HG02870 (cell line): ENCODE measurements at regions not wholly inside any gene's neighbourhood (a gene's known extent, or its start where the extent isn't known, plus 50 kb on each side); places are given as distances from the start of the nearest gene placed in this dataset.
"Not testable (repeated sequence)": the region's sequence is repeated elsewhere in the genome, so short reads cannot be mapped to it uniquely, and the experiment has no call there.

Experiments
- ATAC-seq: cut with Tn5 transposase; IDR thresholded peaks from one replicate; pipeline ENCODE4 v1.9.1; 2021; ENCODE audit warnings: mild to moderate bottlenecking, moderate library complexity; ENCODE audit not compliant: unreplicated experiment

- no peak for ATAC-seq
These were observed 92.8 kb upstream of the MLN start for GRCh38 chr6:33896391-33897188.

GRCh38 chr6:33895988-33896387 is 92.2 kb upstream of the MLN start:
- no peak for ATAC-seq

DNA sequence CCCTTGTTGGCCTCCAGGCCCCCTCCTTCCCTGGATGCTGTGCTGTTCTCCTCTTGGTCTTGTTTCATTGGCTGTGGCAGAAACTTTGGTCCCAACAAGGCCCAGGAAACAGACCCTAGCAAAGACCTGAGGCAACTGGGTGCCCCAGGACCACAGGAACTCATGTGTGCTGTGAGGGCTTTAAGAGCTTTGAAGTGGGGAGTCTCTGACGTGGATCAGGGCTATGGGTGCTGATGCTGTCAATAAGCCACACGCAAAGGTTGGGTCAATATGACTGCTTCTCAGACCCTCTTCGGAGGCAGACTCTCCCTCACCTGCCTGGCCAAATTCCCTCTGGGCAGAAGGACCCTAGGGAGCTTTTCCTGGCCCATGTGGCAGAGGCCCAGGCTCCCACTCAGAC is 91.5 kb upstream of the MLN start:
- ATAC-seq = no peak

- ATAC-seq = no peak
These were observed 90.6 kb upstream of the MLN start for GRCh38 chr6:33894438-33894837.

DNA sequence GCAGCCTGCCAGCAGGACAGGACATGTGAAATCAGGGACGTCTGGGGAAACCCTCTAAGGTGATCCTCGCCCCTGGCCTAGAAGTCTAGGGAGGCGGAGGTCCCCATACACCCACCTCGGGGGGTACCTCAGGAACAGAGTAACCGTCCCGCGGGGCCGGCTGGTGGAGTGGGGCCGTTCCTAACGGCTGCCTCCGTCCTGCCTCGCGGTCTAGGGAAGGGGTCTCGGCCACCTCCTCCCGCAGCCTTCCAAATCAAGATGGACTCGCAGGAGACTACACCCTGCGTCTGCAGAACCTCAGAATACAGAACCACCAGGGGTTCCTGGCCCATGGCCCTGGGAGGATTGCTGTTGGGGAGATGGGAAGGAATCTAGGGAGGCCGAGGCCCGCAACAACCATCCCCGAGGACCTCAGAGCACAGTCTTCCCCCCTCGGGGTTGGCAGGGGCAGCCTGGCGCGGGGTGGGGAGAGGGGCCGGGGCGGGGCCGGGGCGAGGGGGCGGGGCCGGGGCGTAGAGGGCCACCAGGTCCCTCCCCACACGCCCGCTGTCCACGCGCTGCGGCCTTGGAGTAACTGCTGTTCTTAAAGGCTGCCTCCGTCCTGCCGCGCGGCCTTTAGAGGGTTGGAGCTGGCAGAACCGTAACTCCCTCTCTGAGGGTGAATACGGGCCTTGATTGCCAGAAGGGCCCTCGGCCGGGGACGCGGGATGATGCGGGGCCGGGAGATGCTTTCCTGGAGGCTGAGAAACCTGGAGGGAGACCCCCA is 89.0 kb upstream of the MLN start:
- no peak for ATAC-seq

GRCh38 chr6:33888664-33889200 is 84.9 kb upstream of the MLN start:
- ATAC-seq = no peak

- no peak for ATAC-seq
These were observed 84.4 kb upstream of the MLN start for GRCh38 chr6:33888183-33888582.

DNA sequence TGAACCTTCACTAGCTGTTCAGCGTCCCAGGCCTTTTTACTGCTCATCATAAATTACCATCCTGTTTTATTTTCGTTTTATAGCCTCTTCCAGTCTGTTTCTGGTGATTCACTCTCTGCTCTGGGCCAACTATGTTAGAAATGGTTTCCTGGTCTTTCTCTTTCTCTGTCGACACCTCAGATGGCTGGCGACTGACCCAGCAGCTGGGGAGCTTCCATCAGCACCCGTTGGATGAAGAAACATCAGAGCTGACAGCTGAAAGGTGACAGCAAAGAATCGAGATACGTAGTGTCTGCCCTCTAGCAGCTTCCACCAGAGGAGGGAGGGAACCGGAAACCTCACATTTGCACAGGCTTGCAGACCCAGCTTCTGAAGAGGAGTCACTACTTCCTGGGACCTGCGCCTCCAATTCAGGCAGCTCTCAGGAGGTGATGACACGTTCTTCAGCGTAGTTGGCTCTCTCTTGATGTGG is 82.9 kb upstream of the MLN start:
- no peak for ATAC-seq

GRCh38 chr6:33885132-33886057 is 81.6 kb upstream of the MLN start:
- ATAC-seq = no peak

GRCh38 chr6:33883621-33884020 is 79.8 kb upstream of the MLN start:
- ATAC-seq = not testable (repeated sequence)

DNA sequence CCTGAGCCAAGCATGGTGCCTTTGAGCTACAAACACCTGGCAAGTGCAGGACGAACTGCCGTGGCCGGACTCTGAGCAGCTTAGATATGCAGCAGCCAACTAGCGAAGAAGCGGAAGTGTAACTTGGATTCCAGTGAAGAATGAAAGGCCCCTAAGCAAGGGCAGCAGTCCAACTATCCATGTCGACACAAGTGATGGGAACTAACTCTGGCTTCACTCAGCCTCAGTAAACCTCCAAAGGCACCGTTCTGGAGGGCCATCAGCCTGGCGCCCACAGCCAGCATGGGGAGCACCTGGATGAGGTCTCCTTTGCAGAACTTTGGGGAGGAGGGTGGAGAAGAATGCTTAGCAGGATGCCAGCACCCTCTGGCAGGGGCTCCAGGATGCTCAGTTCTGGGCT is 78.4 kb upstream of the MLN start:
- no peak for ATAC-seq

GRCh38 chr6:33880766-33881165 is 77.0 kb upstream of the MLN start:
- no peak for ATAC-seq

DNA sequence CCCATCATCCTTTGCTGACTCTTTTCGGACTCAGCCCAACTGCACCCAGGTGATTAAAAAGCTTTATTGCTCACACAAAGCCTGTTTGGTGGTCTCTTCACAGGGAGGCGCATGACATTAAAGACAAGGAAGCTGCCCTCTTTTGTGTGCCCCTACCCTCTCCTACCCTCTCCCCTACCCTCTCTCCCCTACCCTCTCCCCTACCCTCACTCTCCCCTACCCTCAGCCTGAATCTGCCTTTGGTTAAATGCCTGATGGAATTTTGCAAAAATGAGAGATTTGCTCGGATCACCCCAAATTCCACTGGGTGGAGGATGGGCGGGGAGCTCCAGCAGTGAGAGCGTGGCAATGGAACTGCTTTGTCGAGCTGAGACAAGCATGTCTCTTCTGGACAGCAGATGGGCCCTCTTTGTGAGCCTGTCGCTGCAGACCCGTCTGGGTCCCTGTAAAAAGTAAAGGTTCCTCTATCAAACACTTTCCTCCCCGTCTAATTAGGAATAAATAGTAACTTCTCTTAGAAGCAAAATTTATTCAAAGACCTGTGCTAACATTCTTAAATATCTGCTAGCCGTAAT is 76.4 kb upstream of the MLN start:
- ATAC-seq = no peak

- no peak for ATAC-seq
These were observed 74.8 kb upstream of the MLN start for GRCh38 chr6:33878562-33878961.

DNA sequence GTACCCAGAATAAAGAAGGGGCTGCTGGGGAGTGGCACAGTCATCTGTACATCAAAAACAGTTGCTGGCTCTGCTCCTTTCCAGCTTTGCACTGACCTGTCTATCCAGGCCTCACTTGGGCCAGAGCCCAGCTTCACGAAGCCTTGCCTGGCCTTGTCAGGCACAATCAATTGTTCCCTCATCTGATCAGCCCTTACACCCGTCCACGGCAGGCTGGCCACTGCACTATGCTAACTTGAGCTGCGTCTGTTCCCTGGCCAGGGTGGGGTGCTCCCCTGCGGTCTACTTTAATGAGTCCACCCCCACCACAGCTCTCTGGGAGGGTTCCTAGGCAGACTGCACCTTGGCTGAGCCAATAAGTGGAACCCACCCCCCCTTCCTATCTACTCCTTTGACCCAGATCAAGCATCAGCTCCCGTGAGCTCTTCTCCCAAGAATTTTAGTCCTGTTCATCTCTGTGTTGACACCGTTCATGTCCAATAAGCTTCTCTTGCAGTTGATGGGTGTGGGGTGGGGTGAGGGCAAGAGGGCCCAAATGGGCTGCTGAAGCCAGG is 74.3 kb upstream of the MLN start:
- ATAC-seq = no peak

- no peak for ATAC-seq
These were observed 71.9 kb upstream of the MLN start for GRCh38 chr6:33875696-33876095.

DNA sequence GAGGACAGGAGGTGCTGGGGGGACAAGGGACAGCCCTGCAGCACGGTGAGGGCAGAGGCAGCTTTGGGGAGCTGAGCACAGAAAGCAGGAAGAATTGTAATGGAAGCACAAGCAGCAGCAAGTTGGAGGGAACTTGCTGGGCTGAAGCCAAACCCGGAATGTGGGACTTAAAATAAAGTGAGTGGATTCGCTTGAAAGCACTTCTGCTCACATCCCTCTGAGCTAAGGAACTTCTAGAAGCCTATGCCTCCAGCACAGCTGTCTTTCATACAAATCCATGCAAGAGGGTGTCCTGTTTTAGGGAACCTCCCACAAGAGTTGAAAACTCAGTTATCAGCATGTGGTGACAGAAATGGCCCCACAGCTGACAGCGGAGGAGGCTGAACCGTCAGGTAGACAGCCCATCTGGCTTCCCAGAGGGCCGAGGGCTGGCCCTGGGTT is 71.4 kb upstream of the MLN start:
- ATAC-seq = no peak

DNA sequence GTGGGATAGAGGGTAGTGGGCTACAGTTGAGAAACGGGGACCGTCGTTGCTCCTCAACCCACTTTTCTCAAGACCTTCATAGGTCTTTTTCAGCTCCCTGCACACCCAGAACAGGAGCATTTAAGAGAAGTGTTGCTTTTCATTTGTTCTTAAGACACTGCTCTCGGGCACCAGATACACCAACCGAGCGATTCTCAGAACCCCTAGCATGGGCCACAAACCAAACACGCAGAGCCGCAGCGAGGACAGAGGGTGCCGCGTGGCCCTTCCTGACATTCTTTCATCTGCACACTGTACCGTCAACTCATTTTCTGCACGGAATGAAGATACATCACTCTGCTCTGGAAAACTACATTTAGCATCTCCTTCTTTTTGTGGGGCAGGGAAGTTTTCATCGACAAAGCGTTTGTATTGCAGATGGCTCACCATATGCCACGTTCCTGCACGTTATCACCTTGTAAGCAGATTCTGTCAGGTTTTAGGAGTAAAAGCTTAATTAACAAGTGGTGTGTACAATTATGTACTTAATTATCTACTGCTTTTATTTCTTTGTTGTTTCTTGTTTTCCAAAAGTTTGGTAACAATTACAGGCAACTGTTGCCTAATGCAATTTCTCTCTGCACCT is 70.4 kb upstream of the MLN start:
- ATAC-seq = no peak

GRCh38 chr6:33872761-33873160 is 69.0 kb upstream of the MLN start:
- ATAC-seq = no peak
